ENCODE measurements at regions not wholly inside any gene's neighbourhood (a gene's known extent, or its start where the extent isn't known, plus 50 kb on each side); places are given as distances from the start of the nearest gene placed in this dataset.

DNA sequence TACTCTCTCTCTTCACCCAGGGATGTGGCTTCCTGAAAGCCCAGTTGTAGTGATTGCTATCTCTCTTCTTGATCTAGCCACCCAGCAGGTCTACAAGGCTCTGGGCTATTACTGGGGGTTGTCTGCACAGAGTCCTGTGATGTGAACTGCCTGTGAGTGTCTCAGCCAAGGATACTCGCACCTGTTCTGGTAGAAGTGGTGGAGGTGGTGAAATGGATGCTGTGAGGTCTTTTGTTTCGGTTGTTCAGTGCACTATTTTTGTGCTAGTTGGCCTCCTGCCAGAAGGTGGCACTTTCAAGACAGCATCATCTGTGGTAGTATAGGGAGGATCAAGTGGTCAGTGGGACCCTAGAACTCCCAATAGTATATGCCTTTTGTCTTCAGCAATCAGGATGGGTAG is 268.0 kb downstream of the GABRG1 start (continued):
- TF ChIP-seq BRF2 (CRISPR knock-in tag; IDR thresholded peaks at IDR 0.05) (no peak), ZFX (CRISPR knock-in tag; IDR thresholded peaks at IDR 0.05; ENCODE audit: low read depth) (no peak), ZNF503 (CRISPR knock-in tag; IDR thresholded peaks at IDR 0.05) (no peak), ZNF20 (CRISPR knock-in tag; IDR thresholded peaks at IDR 0.05) (no peak), EZH2 (conservative IDR thresholded peaks at IDR 0.05; ENCODE audit: low read depth, low read length) (no peak), RORA (CRISPR knock-in tag; IDR thresholded peaks at IDR 0.05) (no peak), PRDM15 (CRISPR knock-in tag; IDR thresholded peaks at IDR 0.05) (no peak), HNF4G (IDR thresholded peaks at IDR 0.05; ENCODE audit: borderline replicate concordance, low read depth, low read length) (no peak), HNF4G (CRISPR knock-in tag; IDR thresholded peaks at IDR 0.05; ENCODE audit: borderline replicate concordance, low read depth) (no peak), DNMT1 (CRISPR knock-in tag; IDR thresholded peaks at IDR 0.05) (no peak), ZNF709 (CRISPR knock-in tag; IDR thresholded peaks at IDR 0.05) (no peak)
- TF ChIP-seq, protein P1, sequence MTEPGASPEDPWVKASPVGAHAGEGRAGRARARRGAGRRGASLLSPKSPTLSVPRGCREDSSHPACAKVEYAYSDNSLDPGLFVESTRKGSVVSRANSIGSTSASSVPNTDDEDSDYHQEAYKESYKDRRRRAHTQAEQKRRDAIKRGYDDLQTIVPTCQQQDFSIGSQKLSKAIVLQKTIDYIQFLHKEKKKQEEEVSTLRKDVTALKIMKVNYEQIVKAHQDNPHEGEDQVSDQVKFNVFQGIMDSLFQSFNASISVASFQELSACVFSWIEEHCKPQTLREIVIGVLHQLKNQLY (CRISPR knock-in tag; IDR thresholded peaks at IDR 0.05): no peak
- TF ChIP-seq, protein P2, sequence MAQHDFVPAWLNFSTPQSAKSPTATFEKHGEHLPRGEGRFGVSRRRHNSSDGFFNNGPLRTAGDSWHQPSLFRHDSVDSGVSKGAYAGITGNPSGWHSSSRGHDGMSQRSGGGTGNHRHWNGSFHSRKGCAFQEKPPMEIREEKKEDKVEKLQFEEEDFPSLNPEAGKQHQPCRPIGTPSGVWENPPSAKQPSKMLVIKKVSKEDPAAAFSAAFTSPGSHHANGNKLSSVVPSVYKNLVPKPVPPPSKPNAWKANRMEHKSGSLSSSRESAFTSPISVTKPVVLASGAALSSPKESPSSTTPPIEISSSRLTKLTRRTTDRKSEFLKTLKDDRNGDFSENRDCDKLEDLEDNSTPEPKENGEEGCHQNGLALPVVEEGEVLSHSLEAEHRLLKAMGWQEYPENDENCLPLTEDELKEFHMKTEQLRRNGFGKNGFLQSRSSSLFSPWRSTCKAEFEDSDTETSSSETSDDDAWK (CRISPR knock-in tag; IDR thresholded peaks at IDR 0.05): no peak

Data from HepG2 (cell line).